IPS-15b (cell line): ENCODE measurements at regions not wholly inside any gene's neighbourhood (a gene's known extent, or its start where the extent isn't known, plus 50 kb on each side); places are given as distances from the start of the nearest gene placed in this dataset.
"Not testable (repeated sequence)": the region's sequence is repeated elsewhere in the genome, so short reads cannot be mapped to it uniquely, and the experiment has no call there.

Experiments
- H3K27me3 ChIP-seq: one replicate; pipeline ENCODE4 v1.6.1; 2013; ENCODE audit warnings: low read length; ENCODE audit not compliant: control insufficient read depth, insufficient read depth
- H3K36me3 ChIP-seq: one replicate; pipeline ENCODE4 v1.6.1; 2013; ENCODE audit warnings: low read length; ENCODE audit not compliant: control insufficient read depth, insufficient read depth
- H3K4me1 ChIP-seq: one replicate; pipeline ENCODE4 v1.6.1; 2013; ENCODE audit warnings: mild to moderate bottlenecking, low read length; ENCODE audit not compliant: control insufficient read depth, insufficient read depth
- H3K4me3 ChIP-seq: one replicate; pipeline ENCODE4 v1.5.1; 2013; ENCODE audit warnings: low read depth, low read length
- H3K9ac ChIP-seq: one replicate; pipeline ENCODE4 v1.6.1; 2013; ENCODE audit warnings: low read depth, mild to moderate bottlenecking, low read length
- H3K9me3 ChIP-seq: one replicate; pipeline ENCODE4 v1.6.1; 2013; ENCODE audit warnings: mild to moderate bottlenecking, low read length; ENCODE audit not compliant: control insufficient read depth, insufficient read depth

- no peaks in the 10 kb centered on the region for H3K9me3 ChIP-seq
- H3K9ac ChIP-seq, result no peak overlapping the region
- no peak overlapping the region for H3K4me3 ChIP-seq
- H3K4me1 ChIP-seq, result no peaks in the 10 kb centered on the region
- no peaks in the 10 kb centered on the region for H3K36me3 ChIP-seq
- no peaks in the 10 kb centered on the region for H3K27me3 ChIP-seq
Measured at GRCh38 chr6:878179-878578, 185.2 kb upstream of the EXOC2 start.

- Histone ChIP-seq H3K9ac (no peak overlapping the region), H3K36me3 (no peaks in the 10 kb centered on the region), H3K4me3 (no peak overlapping the region), H3K4me1 (no peaks in the 10 kb centered on the region), H3K9me3 (no peaks in the 10 kb centered on the region), H3K27me3 (no peaks in the 10 kb centered on the region)
Measured at GRCh38 chr6:875012-875411, 182.1 kb upstream of the EXOC2 start.

- no peak overlapping the region for H3K4me3 ChIP-seq
- H3K27me3 ChIP-seq, result no peaks in the 10 kb centered on the region
- H3K9ac ChIP-seq, result no peak overlapping the region
- H3K9me3 ChIP-seq, result no peaks in the 10 kb centered on the region
- no peaks in the 10 kb centered on the region for H3K36me3 ChIP-seq
- no peaks in the 10 kb centered on the region for H3K4me1 ChIP-seq
Measured at GRCh38 chr6:872570-873125, 179.7 kb upstream of the EXOC2 start.

GRCh38 chr6:871503-871902, 178.6 kb upstream of the EXOC2 start:
- Histone ChIP-seq H3K27me3 (no peaks in the 10 kb centered on the region), H3K4me3 (no peak overlapping the region), H3K4me1 (no peaks in the 10 kb centered on the region), H3K9me3 (no peaks in the 10 kb centered on the region), H3K9ac (no peak overlapping the region), H3K36me3 (no peaks in the 10 kb centered on the region)

GRCh38 chr6:870096-870495, 177.2 kb upstream of the EXOC2 start:
- no peaks in the 10 kb centered on the region for H3K4me1 ChIP-seq
- no peaks in the 10 kb centered on the region for H3K36me3 ChIP-seq
- H3K9ac ChIP-seq, result no peak overlapping the region
- no peak overlapping the region for H3K4me3 ChIP-seq
- H3K9me3 ChIP-seq, result no peaks in the 10 kb centered on the region
- no peaks in the 10 kb centered on the region for H3K27me3 ChIP-seq

GRCh38 chr6:868201-868600, 175.3 kb upstream of the EXOC2 start:
- no peaks in the 10 kb centered on the region for H3K36me3 ChIP-seq
- no peak overlapping the region for H3K4me3 ChIP-seq
- no peaks in the 10 kb centered on the region for H3K9me3 ChIP-seq
- H3K4me1 ChIP-seq, result no peaks in the 10 kb centered on the region
- no peak overlapping the region for H3K9ac ChIP-seq
- no peaks in the 10 kb centered on the region for H3K27me3 ChIP-seq

- no peak overlapping the region for H3K9ac ChIP-seq
- no peak overlapping the region for H3K4me3 ChIP-seq
- no peaks in the 10 kb centered on the region for H3K27me3 ChIP-seq
- no peaks in the 10 kb centered on the region for H3K36me3 ChIP-seq
- H3K4me1 ChIP-seq, result no peaks in the 10 kb centered on the region
- H3K9me3 ChIP-seq, result no peaks in the 10 kb centered on the region
Measured at GRCh38 chr6:867378-867777, 174.4 kb upstream of the EXOC2 start.

- no peaks in the 10 kb centered on the region for H3K9me3 ChIP-seq
Measured at GRCh38 chr6:866316-866715, 173.4 kb upstream of the EXOC2 start.

GRCh38 chr6:865846-866245, 172.9 kb upstream of the EXOC2 start:
- Histone ChIP-seq H3K36me3 (no peaks in the 10 kb centered on the region), H3K9ac (no peak overlapping the region), H3K4me1 (no peaks in the 10 kb centered on the region), H3K4me3 (no peak overlapping the region), H3K9me3 (no peaks in the 10 kb centered on the region), H3K27me3 (no peaks in the 10 kb centered on the region)

More at GRCh38 chr6:866316-866715, 173.4 kb upstream of the EXOC2 start:
- H3K27me3 ChIP-seq, result no peaks in the 10 kb centered on the region
- no peaks in the 10 kb centered on the region for H3K36me3 ChIP-seq
- H3K4me1 ChIP-seq, result no peaks in the 10 kb centered on the region
- no peak overlapping the region for H3K4me3 ChIP-seq
- H3K9ac ChIP-seq, result no peak overlapping the region

GRCh38 chr6:863831-864230, 170.9 kb upstream of the EXOC2 start:
- H3K9ac ChIP-seq, result no peak overlapping the region
- no peaks in the 10 kb centered on the region for H3K4me1 ChIP-seq
- H3K9me3 ChIP-seq, result no peaks in the 10 kb centered on the region
- no peaks in the 10 kb centered on the region for H3K27me3 ChIP-seq
- H3K36me3 ChIP-seq, result no peaks in the 10 kb centered on the region
- no peak overlapping the region for H3K4me3 ChIP-seq

GRCh38 chr6:863127-863526, 170.2 kb upstream of the EXOC2 start:
- not testable (repeated sequence) for H3K4me3 ChIP-seq, H3K36me3 ChIP-seq, H3K4me1 ChIP-seq, H3K9ac ChIP-seq, H3K27me3 ChIP-seq, H3K9me3 ChIP-seq

- H3K36me3 ChIP-seq, result no peaks in the 10 kb centered on the region
- no peak overlapping the region for H3K9ac ChIP-seq
- no peaks in the 10 kb centered on the region for H3K4me1 ChIP-seq
- H3K4me3 ChIP-seq, result no peak overlapping the region
- no peaks in the 10 kb centered on the region for H3K9me3 ChIP-seq
- no peaks in the 10 kb centered on the region for H3K27me3 ChIP-seq
Measured at GRCh38 chr6:859936-860335, 167.0 kb upstream of the EXOC2 start.
